DOHH2 (cell line): ENCODE measurements at regions not wholly inside any gene's neighbourhood (a gene's known extent, or its start where the extent isn't known, plus 50 kb on each side); places are given as distances from the start of the nearest gene placed in this dataset.

Experiments used
- H3F3A ChIP-seq: fragments of 200-600 bp; sonication (generic), shearing (Covaris generic); 2 replicates; pipeline ENCODE4 v1.6.0; 2016; ENCODE audit warnings: antibody characterized with exemption, mild to moderate bottlenecking; ENCODE audit not compliant: control insufficient read depth, insufficient read depth
- H3K27ac ChIP-seq: fragments of 200-600 bp; sonication (generic); 2 replicates; pipeline ENCODE4 v1.5.1; 2014; ENCODE audit warnings: low read depth, mild to moderate bottlenecking, low read length, moderate library complexity
- H3K27me3 ChIP-seq: fragments of 200-600 bp; sonication (generic); 2 replicates; pipeline ENCODE4 v1.6.1; 2014; ENCODE audit warnings: mild to moderate bottlenecking, low read length, mixed read lengths; ENCODE audit not compliant: control insufficient read depth
- H3K36me3 ChIP-seq: fragments of 200-600 bp; sonication (generic); 2 replicates; pipeline ENCODE4 v1.6.1; 2014; ENCODE audit warnings: mild to moderate bottlenecking, low read length, moderate library complexity, mixed read lengths; ENCODE audit not compliant: control insufficient read depth
- H3K4me1 ChIP-seq: fragments of 200-600 bp; sonication (generic); 2 replicates; pipeline ENCODE4 v1.6.1; 2014; ENCODE audit warnings: mild to moderate bottlenecking, low read length, mixed read lengths; ENCODE audit not compliant: control insufficient read depth
- H3K4me2 ChIP-seq: fragments of 200-600 bp; sonication (generic); 2 replicates; pipeline ENCODE4 v1.6.0; 2014; ENCODE audit warnings: mild to moderate bottlenecking, low read length, moderate library complexity
- H3K4me3 ChIP-seq: fragments of 200-600 bp; sonication (generic); 2 replicates; pipeline ENCODE4 v1.5.1; 2014; ENCODE audit warnings: mild to moderate bottlenecking, low read length, mixed read lengths
- H3K79me2 ChIP-seq: fragments of 200-600 bp; sonication (generic); 2 replicates; pipeline ENCODE4 v1.6.1; 2014; ENCODE audit warnings: mild to moderate bottlenecking, low read length, mixed read lengths; ENCODE audit not compliant: control insufficient read depth
- H3K9me2 ChIP-seq: fragments of 200-600 bp; sonication (generic); replicated peaks from 2 replicates; pipeline ENCODE4 v1.6.1; 2014; ENCODE audit warnings: mild to moderate bottlenecking, low read length, mixed read lengths; ENCODE audit not compliant: control insufficient read depth
- H3K9me3 ChIP-seq: fragments of 200-600 bp; sonication (generic); 2 replicates; pipeline ENCODE4 v1.6.1; 2014; ENCODE audit warnings: antibody characterized with exemption, low read length, mixed read lengths; ENCODE audit not compliant: control insufficient read depth, insufficient read depth
- H4K20me1 ChIP-seq: fragments of 200-600 bp; sonication (generic); 2 replicates; pipeline ENCODE4 v1.6.0; 2014; ENCODE audit warnings: low read depth, mild to moderate bottlenecking, antibody characterized with exemption, low read length, moderate library complexity; ENCODE audit not compliant: control insufficient read depth, insufficient read depth
- EZH2phosphoT487 ChIP-seq: fragments of 200-600 bp; sonication (generic); IDR thresholded peaks from 2 replicates; pipeline ENCODE4 v1.6.1; 2017; ENCODE audit warnings: borderline replicate concordance, mild to moderate bottlenecking, antibody characterized with exemption, low read length, moderate library complexity, mixed read lengths
- TF ChIP-seq, protein P1 (sequence below): fragments of 200-600 bp; sonication (generic); IDR thresholded peaks from one replicate; pipeline ENCODE4 v1.5.1; 2014; ENCODE audit warnings: antibody characterized with exemption, mild to moderate bottlenecking, low read depth, low read length; ENCODE audit not compliant: poor library complexity, severe bottlenecking

- TF ChIP-seq, protein P1, sequence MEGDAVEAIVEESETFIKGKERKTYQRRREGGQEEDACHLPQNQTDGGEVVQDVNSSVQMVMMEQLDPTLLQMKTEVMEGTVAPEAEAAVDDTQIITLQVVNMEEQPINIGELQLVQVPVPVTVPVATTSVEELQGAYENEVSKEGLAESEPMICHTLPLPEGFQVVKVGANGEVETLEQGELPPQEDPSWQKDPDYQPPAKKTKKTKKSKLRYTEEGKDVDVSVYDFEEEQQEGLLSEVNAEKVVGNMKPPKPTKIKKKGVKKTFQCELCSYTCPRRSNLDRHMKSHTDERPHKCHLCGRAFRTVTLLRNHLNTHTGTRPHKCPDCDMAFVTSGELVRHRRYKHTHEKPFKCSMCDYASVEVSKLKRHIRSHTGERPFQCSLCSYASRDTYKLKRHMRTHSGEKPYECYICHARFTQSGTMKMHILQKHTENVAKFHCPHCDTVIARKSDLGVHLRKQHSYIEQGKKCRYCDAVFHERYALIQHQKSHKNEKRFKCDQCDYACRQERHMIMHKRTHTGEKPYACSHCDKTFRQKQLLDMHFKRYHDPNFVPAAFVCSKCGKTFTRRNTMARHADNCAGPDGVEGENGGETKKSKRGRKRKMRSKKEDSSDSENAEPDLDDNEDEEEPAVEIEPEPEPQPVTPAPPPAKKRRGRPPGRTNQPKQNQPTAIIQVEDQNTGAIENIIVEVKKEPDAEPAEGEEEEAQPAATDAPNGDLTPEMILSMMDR = no peak
- TF ChIP-seq EZH2phosphoT487 = no peak
- Histone ChIP-seq H3K9me2 (no peaks in the 10 kb centered on the region), H3K4me2 (no peak overlapping the region), H3K4me1 (no peaks in the 10 kb centered on the region), H3K9me3 (no peaks in the 10 kb centered on the region), H3K79me2 (no peaks in the 10 kb centered on the region), H3F3A (no peaks in the 10 kb centered on the region), H3K27ac (no peak overlapping the region), H3K27me3 (peaks cover 10% of the 10 kb centered on the region), H3K36me3 (no peaks in the 10 kb centered on the region), H3K4me3 (no peak overlapping the region), H4K20me1 (no peaks in the 10 kb centered on the region)
Measured at GRCh38 chr1:234706199-234706598, 96.2 kb upstream of the IRF2BP2 start.

GRCh38 chr1:234705615-234706014 lies 95.6 kb upstream of the IRF2BP2 start:
- H3K27ac ChIP-seq = no peak overlapping the region
- H3K9me3 ChIP-seq = no peaks in the 10 kb centered on the region
- H3K4me3 ChIP-seq = no peak overlapping the region
- H3K4me1 ChIP-seq = no peaks in the 10 kb centered on the region
- H3K9me2 ChIP-seq = no peaks in the 10 kb centered on the region
- no peak overlapping the region for H3K4me2 ChIP-seq
- no peaks in the 10 kb centered on the region for H3K79me2 ChIP-seq
- H4K20me1 ChIP-seq = no peaks in the 10 kb centered on the region
- TF ChIP-seq EZH2phosphoT487 = no peak
- TF ChIP-seq, protein P1 = no peak
- no peaks in the 10 kb centered on the region for H3K36me3 ChIP-seq
- H3K27me3 ChIP-seq = peaks cover 10% of the 10 kb centered on the region
- no peaks in the 10 kb centered on the region for H3F3A ChIP-seq

DNA sequence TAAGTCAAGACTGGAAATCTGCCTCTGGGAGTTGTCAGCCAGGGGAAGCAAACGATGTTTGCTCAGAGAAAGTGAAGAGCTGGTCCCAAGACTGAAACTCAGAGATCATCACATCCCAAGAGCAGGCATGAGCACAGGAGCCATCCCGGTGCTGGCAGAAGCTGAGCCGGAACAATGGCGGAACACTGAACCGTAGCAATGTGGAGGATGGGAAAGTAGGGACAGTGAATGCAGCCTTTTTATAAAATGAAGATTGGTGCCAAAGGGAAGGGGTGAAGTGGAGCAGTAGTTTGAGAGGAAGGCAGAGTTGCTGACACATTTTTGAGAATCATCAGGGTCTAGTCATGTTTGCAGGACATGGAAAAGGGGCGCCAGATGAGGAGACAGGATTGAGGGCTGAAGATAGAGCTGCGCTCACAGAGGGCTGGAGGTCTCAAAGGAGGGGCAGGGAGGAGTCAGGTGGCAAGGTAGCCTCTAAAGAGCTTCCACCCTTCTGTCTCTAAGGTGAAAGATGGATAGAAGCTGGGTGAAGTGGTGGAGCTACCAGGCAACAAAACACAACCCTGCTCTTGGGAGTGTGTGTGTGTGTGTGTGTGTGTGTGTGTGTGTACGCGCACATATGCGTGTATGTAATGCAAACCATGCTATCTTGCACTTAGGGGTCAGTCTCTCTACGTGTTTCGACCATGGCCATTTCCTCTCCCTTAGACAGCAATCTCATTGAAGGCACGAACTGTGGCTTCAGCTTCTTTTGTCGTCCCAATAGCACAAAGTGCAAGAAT lies 94.3 kb upstream of the IRF2BP2 start:
- H3K4me3 ChIP-seq = no peak overlapping the region
- TF ChIP-seq, protein P1 = no peak
- no peak for TF ChIP-seq EZH2phosphoT487
- no peaks in the 10 kb centered on the region for H3K36me3 ChIP-seq
- H4K20me1 ChIP-seq = no peaks in the 10 kb centered on the region
- no peaks in the 10 kb centered on the region for H3K9me2 ChIP-seq
- H3K4me2 ChIP-seq = no peak overlapping the region
- no peak overlapping the region for H3K27ac ChIP-seq
- H3K4me1 ChIP-seq = no peaks in the 10 kb centered on the region
- no peaks in the 10 kb centered on the region for H3F3A ChIP-seq
- H3K27me3 ChIP-seq = peaks cover 13% of the 10 kb centered on the region
- no peaks in the 10 kb centered on the region for H3K9me3 ChIP-seq
- H3K79me2 ChIP-seq = no peaks in the 10 kb centered on the region
